ENCODE measurements at regions not wholly inside any gene's neighbourhood (a gene's known extent, or its start where the extent isn't known, plus 50 kb on each side); places are given as distances from the start of the nearest gene placed in this dataset.

- H3K4me3 ChIP-seq (ENCODE audit: low read length), result no peak overlapping the region
- TF ChIP-seq ZNF274 (IDR thresholded peaks at IDR 0.05; ENCODE audit: low read depth, low read length), result no peak
Observed at GRCh38 chr10:91013985-91014384, 93.1 kb upstream of the ANKRD1 start.

- no peak for TF ChIP-seq ZNF274 (IDR thresholded peaks at IDR 0.05; ENCODE audit: low read depth, low read length)
Observed at GRCh38 chr10:91017198-91017597, 96.3 kb upstream of the ANKRD1 start.

GRCh38 chr10:91021901-91022300, 101.0 kb upstream of the ANKRD1 start:
- H3K4me3 ChIP-seq (ENCODE audit: low read length), result no peak overlapping the region
- TF ChIP-seq ZNF274 (IDR thresholded peaks at IDR 0.05; ENCODE audit: low read depth, low read length), result no peak

More at GRCh38 chr10:91017198-91017597, 96.3 kb upstream of the ANKRD1 start:
- no peak overlapping the region for H3K4me3 ChIP-seq (ENCODE audit: low read length)

GRCh38 chr10:91022390-91022789, 101.5 kb upstream of the ANKRD1 start:
- H3K4me3 ChIP-seq (ENCODE audit: low read length), result no peak overlapping the region
- TF ChIP-seq ZNF274 (IDR thresholded peaks at IDR 0.05; ENCODE audit: low read depth, low read length), result no peak

GRCh38 chr10:91022924-91023699, 102.2 kb upstream of the ANKRD1 start:
- no peak overlapping the region for H3K4me3 ChIP-seq (ENCODE audit: low read length)
- no peak for TF ChIP-seq ZNF274 (IDR thresholded peaks at IDR 0.05; ENCODE audit: low read depth, low read length)

- no peak for TF ChIP-seq ZNF274 (IDR thresholded peaks at IDR 0.05; ENCODE audit: low read depth, low read length)
- H3K4me3 ChIP-seq (ENCODE audit: low read length), result no peak overlapping the region
Observed at GRCh38 chr10:91023700-91024398, 103.0 kb upstream of the ANKRD1 start.

GRCh38 chr10:91024541-91024940, 103.7 kb upstream of the ANKRD1 start:
- TF ChIP-seq ZNF274 (IDR thresholded peaks at IDR 0.05; ENCODE audit: low read depth, low read length), result no peak
- no peak overlapping the region for H3K4me3 ChIP-seq (ENCODE audit: low read length)

- no peak for TF ChIP-seq ZNF274 (IDR thresholded peaks at IDR 0.05; ENCODE audit: low read depth, low read length)
- no peak overlapping the region for H3K4me3 ChIP-seq (ENCODE audit: low read length)
Observed at GRCh38 chr10:91032611-91033206, 111.8 kb upstream of the ANKRD1 start.

- H3K4me3 ChIP-seq (ENCODE audit: low read length), result no peak overlapping the region
Observed at GRCh38 chr10:91033324-91033950, 112.5 kb upstream of the ANKRD1 start.

GRCh38 chr10:91034042-91034441, 113.2 kb upstream of the ANKRD1 start:
- TF ChIP-seq ZNF274 (IDR thresholded peaks at IDR 0.05; ENCODE audit: low read depth, low read length), result no peak
- H3K4me3 ChIP-seq (ENCODE audit: low read length), result no peak overlapping the region

More at GRCh38 chr10:91033324-91033950, 112.5 kb upstream of the ANKRD1 start:
- TF ChIP-seq ZNF274 (IDR thresholded peaks at IDR 0.05; ENCODE audit: low read depth, low read length), result no peak

GRCh38 chr10:91034494-91035159, 113.7 kb upstream of the ANKRD1 start:
- no peak for TF ChIP-seq ZNF274 (IDR thresholded peaks at IDR 0.05; ENCODE audit: low read depth, low read length)
- no peak overlapping the region for H3K4me3 ChIP-seq (ENCODE audit: low read length)

GRCh38 chr10:91035650-91036292, 114.9 kb upstream of the ANKRD1 start:
- TF ChIP-seq ZNF274 (IDR thresholded peaks at IDR 0.05; ENCODE audit: low read depth, low read length), result no peak

GRCh38 chr10:91036807-91037411, 116.0 kb upstream of the ANKRD1 start:
- no peak for TF ChIP-seq ZNF274 (IDR thresholded peaks at IDR 0.05; ENCODE audit: low read depth, low read length)
- no peak overlapping the region for H3K4me3 ChIP-seq (ENCODE audit: low read length)

More at GRCh38 chr10:91035650-91036292, 114.9 kb upstream of the ANKRD1 start:
- H3K4me3 ChIP-seq (ENCODE audit: low read length), result no peak overlapping the region
